SK-N-MC (cell line): ENCODE measurements at regions not wholly inside any gene's neighbourhood (a gene's known extent, or its start where the extent isn't known, plus 50 kb on each side); places are given as distances from the start of the nearest gene placed in this dataset.

ENCODE experiments used
- EZH2 ChIP-seq: fragments of 200-600 bp; sonication (generic); IDR thresholded peaks from one replicate; pipeline ENCODE4 v1.6.1; 2017; ENCODE audit warnings: antibody characterized with exemption
- FOXP2 ChIP-seq: optimal IDR thresholded peaks from 2 replicates; pipeline ENCODE3; 2011; ENCODE audit warnings: mild to moderate bottlenecking, moderate library complexity; ENCODE audit not compliant: insufficient read depth; ENCODE audit errors: extremely low read length, control extremely low read depth
- POLR2AphosphoS5 ChIP-seq: IDR thresholded peaks from 2 replicates; pipeline ENCODE4 v1.6.1; 2012; ENCODE audit warnings: mild to moderate bottlenecking, low read depth, low read length, borderline replicate concordance

- TF ChIP-seq EZH2 (no peak), POLR2AphosphoS5 (no peak), FOXP2 (no peak)
These were observed 324.7 kb upstream of the AKR1E2 start for GRCh38 chr10:4501306-4501705.
